Progenitor cell of endocrine pancreas (in vitro differentiated cells): ENCODE measurements at regions not wholly inside any gene's neighbourhood (a gene's known extent, or its start where the extent isn't known, plus 50 kb on each side); places are given as distances from the start of the nearest gene placed in this dataset.

Experiments
- DNase-seq: peaks from one replicate; pipeline ENCODE4 v3.0.0; 2021; ENCODE audit warnings: low spot score; ENCODE audit not compliant: unreplicated experiment
- H3K27ac Mint-ChIP-seq: 2 replicates; pipeline ENCODE4 v1.8.0; 2021; ENCODE audit warnings: mild to moderate bottlenecking, moderate library complexity, mixed read lengths
- H3K27me3 Mint-ChIP-seq: 2 replicates; pipeline ENCODE4 v1.8.0; 2021; ENCODE audit warnings: mixed read lengths
- H3K36me3 Mint-ChIP-seq: 2 replicates; pipeline ENCODE4 v1.8.0; 2022; ENCODE audit warnings: mixed read lengths; ENCODE audit not compliant: insufficient read depth
- H3K4me1 Mint-ChIP-seq: 2 replicates; pipeline ENCODE4 v1.8.0; 2021; ENCODE audit warnings: low read depth, mixed read lengths
- H3K4me3 Mint-ChIP-seq: 2 replicates; pipeline ENCODE4 v1.8.0; 2021; ENCODE audit warnings: low read depth, mild to moderate bottlenecking, moderate library complexity, mixed read lengths
- H3K9me3 Mint-ChIP-seq: 2 replicates; pipeline ENCODE4 v1.8.0; 2021; ENCODE audit warnings: low read depth, mixed read lengths
- CTCF ChIP-seq: fragments of 200-600 bp; sonication (generic); IDR thresholded peaks from one replicate; pipeline ENCODE4 v1.5.0; 2021; ENCODE audit warnings: antibody characterized with exemption, mild to moderate bottlenecking; ENCODE audit not compliant: unreplicated experiment

- H3K4me1 Mint-ChIP-seq: no peaks in the 10 kb centered on the region
- no peaks in the 10 kb centered on the region for H3K27me3 Mint-ChIP-seq
- TF ChIP-seq CTCF: no peak
Measured at GRCh38 chr2:194556629-194557028, 1100.4 kb upstream of the SLC39A10 start.

GRCh38 chr2:194553980-194554379, 1103.0 kb upstream of the SLC39A10 start:
- no peak overlapping the region for H3K27ac Mint-ChIP-seq
- H3K36me3 Mint-ChIP-seq: no peaks in the 10 kb centered on the region
- no peak overlapping the region for H3K4me3 Mint-ChIP-seq
- no peak for DNase-seq
- TF ChIP-seq CTCF: no peak
- no peaks in the 10 kb centered on the region for H3K9me3 Mint-ChIP-seq
- H3K4me1 Mint-ChIP-seq: peaks cover 8% of the 10 kb centered on the region
- H3K27me3 Mint-ChIP-seq: no peaks in the 10 kb centered on the region

More at GRCh38 chr2:194556629-194557028, 1100.4 kb upstream of the SLC39A10 start:
- H3K36me3 Mint-ChIP-seq: no peaks in the 10 kb centered on the region
- H3K4me3 Mint-ChIP-seq: no peak overlapping the region
- no peak overlapping the region for H3K27ac Mint-ChIP-seq
- DNase-seq: no peak
- peaks cover 4% of the 10 kb centered on the region for H3K9me3 Mint-ChIP-seq

GRCh38 chr2:194550702-194551101, 1106.3 kb upstream of the SLC39A10 start:
- Mint-ChIP-seq H3K36me3 (no peaks in the 10 kb centered on the region), H3K27me3 (no peaks in the 10 kb centered on the region), H3K4me1 (peaks cover 10% of the 10 kb centered on the region), H3K27ac (no peak overlapping the region), H3K9me3 (no peaks in the 10 kb centered on the region), H3K4me3 (no peak overlapping the region)
- TF ChIP-seq CTCF: no peak
- no peak for DNase-seq

- TF ChIP-seq CTCF: no peak
- Mint-ChIP-seq H3K27ac (no peak overlapping the region), H3K27me3 (no peaks in the 10 kb centered on the region), H3K9me3 (no peaks in the 10 kb centered on the region), H3K4me1 (peaks cover 10% of the 10 kb centered on the region), H3K36me3 (no peaks in the 10 kb centered on the region), H3K4me3 (no peak overlapping the region)
- DNase-seq: no peak
Measured at GRCh38 chr2:194549387-194549786, 1107.6 kb upstream of the SLC39A10 start.

GRCh38 chr2:194545978-194546377, 1111.0 kb upstream of the SLC39A10 start:
- no peak for DNase-seq

More at GRCh38 chr2:194545978-194546377, 1111.0 kb upstream of the SLC39A10 start:
- no peak overlapping the region for H3K27ac Mint-ChIP-seq
- peak; percentile 43 for TF ChIP-seq CTCF
- H3K9me3 Mint-ChIP-seq: peaks cover 9% of the 10 kb centered on the region
- no peaks in the 10 kb centered on the region for H3K27me3 Mint-ChIP-seq
- H3K4me3 Mint-ChIP-seq: no peak overlapping the region
- peaks cover 10% of the 10 kb centered on the region for H3K4me1 Mint-ChIP-seq
- no peaks in the 10 kb centered on the region for H3K36me3 Mint-ChIP-seq
